Fibroblast of skin of left biceps (primary cell): ENCODE measurements at regions not wholly inside any gene's neighbourhood (a gene's known extent, or its start where the extent isn't known, plus 50 kb on each side); places are given as distances from the start of the nearest gene placed in this dataset.
"Not testable (repeated sequence)": the region's sequence is repeated elsewhere in the genome, so short reads cannot be mapped to it uniquely, and the experiment has no call there.

Experiments
- DNase-seq, 2 experiments: peaks; one replicate each; pipeline ENCODE4 v3.0.0-alpha.2; 2013; ENCODE audit warnings: low read depth in 2 of 2

DNA sequence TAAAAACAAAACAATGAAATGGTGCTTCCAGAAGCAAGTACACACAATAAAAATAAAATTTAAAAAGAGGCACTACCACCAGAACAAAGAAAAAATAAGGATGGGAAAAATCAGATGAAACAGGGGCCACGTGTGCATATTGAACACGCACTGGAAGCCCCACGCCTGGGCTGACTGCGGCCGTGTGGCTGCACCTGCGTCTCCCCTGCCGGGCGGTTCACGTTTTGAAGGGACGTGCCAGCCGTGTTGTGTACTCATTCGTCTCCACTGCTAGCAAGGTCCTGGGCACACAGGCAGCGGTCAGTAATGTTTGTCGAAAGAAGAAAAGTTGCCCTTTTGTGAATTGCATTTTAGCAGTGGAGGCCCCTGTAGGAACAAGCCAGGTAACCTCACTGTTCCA, 255.9 kb upstream of the RNF32 start:
- DNase-seq = no peak

DNA sequence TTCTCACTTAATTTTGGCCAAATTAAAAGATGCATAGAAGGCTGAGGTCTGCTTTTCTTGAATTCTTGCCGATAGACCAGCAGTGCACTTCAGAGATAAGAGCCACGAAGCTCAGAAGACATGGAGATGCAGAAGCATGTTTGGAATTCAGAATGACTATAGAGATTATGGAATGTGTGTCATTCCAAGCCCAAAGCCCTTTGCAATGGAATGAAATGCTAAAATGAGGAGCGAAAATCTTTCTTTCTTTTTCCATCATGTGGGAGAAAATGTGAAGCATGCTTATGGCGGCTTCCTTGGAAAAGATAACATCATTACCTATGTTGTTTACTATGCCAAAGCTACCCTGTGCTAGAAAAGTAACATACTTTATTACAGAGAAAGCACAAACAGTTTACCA, 257.0 kb upstream of the RNF32 start:
- no peak for DNase-seq

DNA sequence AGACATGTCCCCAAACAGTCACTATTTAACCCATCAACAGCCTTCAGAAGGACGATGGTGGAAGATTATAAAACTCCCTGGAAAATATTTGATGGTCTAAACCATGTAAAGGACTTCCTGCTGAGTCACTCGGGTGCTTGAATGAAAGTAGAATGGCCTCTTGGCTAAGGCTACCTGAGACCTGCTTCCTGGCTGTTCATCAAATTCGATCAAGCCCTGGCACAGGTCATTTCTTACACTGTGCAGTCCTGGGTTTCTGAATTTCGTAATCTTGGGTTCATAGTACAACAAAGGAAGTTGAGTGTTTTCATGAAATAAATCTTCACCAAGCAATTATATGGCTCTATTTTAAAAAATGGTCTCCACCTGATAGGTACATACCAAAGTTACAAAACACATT, 260.3 kb upstream of the RNF32 start:
- DNase-seq = no peak

DNA sequence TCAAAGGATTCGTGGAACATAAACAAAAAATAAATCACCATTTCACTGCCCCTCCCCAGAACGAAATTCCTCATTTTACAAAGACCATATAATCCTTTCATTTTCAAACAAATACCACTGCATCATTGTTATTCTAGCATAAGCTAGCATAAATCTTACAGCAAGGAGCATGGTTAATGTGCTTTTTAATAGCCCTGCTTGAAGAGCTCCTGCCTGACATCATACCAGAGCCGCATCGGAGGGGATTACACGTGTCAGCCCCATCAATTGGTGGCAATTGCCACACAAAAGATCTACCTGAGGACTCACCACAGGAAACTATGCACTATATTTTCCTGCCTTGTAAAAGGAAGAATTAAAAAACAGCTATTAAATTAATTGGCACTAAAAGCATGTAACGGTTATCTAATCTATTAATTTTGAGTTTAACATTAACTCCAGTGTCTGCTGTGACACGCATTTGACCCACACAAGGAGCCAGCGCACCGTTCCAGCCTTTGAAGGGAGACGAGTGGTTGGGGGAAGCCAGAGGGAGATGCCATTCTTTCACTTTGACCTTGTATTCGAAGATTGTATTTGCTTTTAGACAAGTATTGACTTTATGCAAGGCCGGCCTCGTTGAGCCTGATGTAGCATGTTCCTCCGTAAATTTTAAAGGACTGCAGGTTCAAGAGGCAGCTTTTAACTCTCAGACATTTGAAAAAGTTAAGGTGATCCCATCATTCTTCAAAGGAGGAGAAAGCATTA, 261.1 kb upstream of the RNF32 start:
- no peak for DNase-seq

DNA sequence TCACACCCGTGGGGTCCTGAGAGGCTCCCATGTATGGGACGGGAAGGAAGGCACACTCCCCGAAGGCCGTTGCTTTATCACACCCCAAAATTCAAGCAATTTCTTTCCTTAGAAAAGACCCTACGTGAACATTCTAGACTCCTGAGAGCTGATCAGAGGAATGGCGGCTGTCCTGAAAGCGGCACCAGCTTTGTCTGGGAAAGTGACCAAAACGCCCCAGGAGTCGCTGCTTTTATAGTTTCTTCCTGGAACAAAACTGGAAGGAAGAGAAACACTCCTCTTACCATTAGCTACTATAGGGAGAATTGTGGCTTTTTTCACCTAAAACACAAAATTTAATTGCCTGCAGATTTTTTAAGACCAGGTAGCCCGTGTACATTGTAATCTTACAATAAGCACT, 261.8 kb upstream of the RNF32 start:
- no peak for DNase-seq

DNA sequence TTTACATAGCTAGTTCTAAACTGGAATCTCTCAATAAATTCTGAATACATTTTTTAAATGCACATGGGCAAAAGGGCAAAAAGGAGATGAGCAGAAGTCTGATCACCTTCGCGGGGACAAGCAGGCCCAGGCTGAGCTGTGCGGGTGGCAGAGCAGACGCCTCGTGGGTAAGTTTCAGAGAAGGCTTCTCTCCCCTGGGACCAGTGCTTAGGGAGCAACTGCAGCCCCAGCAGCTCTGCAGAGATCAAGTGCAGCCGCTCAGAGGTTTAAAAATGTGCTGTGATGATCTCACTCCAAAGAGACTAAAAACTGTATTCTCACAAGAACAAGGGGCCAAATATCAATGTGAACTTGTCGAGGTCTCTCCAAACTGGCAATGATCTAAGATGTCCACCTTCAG, 264.3 kb upstream of the RNF32 start:
- no peak for DNase-seq

DNA sequence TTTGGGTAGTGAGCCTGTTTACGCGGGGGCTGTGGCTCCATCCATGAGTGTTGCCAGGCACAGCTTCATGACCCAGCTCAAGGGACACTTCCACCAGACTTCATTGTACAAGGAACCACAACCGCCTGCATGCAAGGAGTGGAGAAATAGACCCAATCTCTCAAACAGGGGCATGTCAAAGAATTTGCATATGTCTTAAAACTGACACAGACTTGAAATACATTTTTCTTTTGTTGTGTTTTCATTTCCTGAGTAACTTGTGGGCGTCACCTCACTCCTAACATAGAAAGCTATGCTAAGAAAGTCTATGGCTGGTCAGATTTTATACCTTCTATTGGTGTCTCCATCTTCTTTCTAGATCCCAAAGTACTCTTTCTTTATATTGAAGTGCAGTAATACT, 266.2 kb upstream of the RNF32 start:
- DNase-seq = no peak

DNA sequence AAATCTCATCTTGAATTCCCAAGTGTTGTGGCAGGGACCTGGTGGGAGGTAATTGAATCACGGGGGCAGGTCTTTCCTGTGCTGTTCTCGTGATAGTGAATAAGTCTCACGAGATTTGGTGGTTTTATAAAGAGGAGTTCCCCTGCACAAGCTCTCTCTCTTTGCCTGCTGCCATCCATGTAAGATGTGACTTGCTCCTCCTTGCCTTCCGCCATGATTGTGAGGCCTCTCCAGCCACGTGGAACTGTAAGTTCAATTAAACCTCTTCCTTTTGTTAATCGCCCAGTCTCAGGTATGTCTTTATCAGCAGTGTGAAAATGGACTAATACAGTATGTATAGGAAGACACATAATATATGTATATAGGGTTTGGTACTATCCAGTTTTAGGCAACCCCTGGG, 270.6 kb upstream of the RNF32 start:
- DNase-seq = not testable (repeated sequence)

DNA sequence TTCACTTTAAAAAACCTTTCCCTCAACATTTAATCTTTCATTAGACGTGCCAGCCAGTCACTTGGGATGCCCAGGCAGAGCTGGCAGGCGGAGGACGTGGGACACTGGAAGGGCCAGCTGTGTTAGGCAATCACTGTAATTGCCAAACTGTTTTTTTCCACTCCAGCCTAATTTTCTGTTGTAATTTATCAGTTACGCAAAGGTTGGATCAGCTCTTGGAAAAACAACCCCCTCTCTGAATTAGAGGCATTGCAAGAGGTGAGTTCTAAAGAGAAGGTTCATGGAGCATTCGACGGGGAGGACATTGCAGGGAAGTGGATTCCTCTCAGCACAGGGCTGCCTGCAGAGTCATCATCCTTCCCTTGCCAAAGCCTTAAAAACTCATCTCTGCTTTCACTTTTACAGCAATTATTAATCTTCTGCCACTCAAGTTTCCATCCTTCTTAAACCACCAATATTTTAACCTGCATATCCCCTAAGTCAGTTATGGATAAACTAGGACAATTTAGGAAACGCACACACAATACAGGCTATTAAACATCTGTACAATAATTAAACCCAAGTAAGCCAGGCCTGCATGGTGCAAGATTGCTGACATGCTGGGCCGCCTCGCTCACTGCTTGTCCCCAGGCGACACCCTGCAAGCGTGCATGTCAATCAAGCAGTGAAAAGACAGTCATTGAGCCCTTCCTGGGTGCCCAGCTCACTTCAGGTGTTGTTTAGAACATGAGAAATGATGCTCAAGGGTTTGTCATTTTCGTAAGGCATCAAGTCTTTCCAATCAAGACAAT, 272.3 kb upstream of the RNF32 start:
- no peak for DNase-seq

DNA sequence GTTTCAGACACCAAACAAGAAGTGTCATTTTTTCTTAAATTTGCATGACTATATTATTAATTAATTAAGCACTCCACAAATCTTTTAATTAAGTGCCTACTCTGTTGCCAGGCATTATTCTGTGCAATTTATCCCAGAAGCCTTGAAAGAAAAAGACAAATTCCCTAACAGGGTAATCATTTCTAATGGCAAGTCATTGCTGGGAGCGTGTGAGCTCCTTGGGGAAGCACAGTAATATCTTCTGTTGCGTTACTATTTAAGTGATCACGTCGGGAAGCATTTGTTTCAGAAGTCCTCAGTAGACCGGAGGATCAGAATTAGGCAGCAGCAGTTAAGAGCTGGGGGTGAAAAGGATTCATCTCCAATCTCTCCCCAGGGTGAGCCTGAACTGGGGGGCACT, 276.8 kb upstream of the RNF32 start:
- DNase-seq = no peak

DNA sequence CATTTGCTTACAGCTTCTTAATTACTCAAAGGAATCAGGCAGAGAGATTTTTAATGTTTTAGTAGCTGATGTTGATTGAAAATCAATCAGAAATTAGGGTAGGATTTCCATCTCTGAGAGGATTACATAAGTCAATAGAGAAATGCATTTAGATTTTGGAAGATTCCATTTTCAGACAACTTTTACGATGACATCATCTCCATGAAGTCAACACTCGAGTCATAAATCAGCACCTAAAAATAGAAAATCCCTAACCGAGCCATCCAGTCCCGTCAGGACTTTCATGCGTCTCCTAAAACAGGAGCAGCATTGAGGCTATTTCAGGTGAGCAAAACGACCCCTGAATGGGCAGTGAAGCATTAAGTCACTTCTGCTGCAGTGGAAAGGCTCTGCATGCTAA, 279.7 kb upstream of the RNF32 start:
- no peak for DNase-seq

DNA sequence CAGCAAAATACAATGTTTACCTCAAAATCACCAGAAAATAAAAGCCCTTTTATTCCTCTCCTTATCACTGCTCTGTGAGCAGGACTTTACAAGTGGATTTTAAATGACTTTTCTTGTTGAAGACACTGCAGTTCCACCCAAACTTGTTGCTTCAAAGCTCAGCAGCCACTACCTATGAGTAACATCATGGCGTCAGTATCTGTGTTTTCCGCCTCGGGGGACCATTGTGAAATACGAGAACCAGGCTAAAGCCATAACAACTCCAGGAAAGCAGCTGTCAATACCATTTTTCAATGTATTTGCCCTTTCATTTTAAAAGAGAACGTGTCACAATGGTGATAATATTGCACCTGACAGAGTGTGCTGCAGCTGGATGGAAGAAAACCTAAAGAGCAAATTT, 284.0 kb upstream of the RNF32 start:
- DNase-seq = no peak

DNA sequence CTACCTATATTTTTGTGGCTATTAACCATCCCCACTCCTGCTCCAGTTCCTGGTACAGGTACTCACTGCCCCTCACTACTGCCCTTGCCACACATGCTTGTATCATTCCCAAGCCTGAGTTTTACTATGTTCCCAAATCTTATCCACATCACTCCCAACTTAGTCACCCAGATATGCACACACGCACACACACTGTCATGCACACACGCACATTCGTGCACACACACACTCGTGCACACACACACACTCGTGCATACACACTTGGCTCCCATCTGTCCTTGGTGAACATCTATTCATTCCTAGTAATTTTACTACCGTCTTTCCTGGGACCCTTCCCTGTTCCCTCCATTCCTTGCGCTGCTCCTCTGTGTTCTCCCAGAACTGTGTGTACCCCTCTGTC, 287.2 kb upstream of the RNF32 start:
- no peak for DNase-seq

DNA sequence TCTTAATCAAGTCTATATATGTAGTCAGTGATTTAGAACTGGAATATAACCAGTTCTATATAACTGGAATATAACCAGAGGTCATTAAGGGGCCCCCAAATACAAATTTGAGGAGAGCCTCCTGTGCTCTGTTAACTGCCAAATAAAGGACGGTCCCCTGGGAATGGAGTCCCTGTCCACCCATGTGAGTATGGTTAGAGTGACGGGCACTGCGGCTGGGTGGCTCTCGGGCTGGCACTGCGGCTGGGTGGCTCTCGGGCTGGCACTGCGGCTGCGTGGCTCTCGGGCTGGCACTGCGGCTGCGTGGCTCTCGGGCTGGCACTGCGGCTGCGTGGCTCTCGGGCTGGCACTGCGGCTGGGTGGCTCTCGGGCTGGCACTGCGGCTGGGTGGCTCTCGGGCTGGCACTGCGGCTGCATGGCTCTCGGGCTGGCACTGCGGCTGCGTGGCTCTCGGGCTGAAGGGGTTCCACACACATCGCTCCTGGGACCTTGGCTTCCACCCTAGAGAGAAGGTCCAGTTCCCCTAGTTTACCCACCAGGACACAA, 292.8 kb upstream of the RNF32 start:
- DNase-seq = not testable (repeated sequence)

DNA sequence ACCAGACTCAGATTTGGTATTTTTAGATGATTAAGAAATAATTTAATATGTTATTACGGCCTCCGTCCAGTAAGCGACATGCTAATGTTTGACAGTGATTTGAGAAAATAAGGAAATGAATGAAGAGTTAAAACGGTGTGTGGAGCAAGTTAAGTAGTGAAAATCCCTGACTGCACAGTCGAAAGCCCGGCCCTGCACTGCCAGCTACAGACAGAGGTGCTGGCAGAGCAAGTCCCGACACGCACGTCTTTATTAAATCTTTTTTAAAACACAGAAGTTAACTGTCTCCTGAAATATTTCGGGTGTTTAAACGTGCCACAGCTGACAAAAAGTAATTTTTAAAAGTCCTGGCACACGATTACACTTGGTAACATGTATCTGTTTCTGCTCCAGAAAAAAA, 293.4 kb upstream of the RNF32 start:
- no peak for DNase-seq

DNA sequence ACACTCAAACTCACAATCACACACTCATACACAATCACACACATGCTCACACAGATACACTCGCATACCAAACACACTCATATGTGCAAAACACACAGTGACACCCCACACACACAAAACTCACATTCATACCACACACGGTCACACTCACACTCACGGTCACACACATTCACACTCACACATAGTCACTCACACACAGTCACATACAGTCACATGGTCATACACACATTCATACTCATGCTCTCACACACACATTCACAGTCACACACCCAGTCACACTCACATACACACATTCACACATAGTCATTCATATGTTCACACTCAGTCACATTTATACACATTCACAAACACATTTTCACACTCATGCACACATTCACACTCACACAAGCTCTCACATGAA, 296.0 kb upstream of the RNF32 start:
- DNase-seq = no peak

DNA sequence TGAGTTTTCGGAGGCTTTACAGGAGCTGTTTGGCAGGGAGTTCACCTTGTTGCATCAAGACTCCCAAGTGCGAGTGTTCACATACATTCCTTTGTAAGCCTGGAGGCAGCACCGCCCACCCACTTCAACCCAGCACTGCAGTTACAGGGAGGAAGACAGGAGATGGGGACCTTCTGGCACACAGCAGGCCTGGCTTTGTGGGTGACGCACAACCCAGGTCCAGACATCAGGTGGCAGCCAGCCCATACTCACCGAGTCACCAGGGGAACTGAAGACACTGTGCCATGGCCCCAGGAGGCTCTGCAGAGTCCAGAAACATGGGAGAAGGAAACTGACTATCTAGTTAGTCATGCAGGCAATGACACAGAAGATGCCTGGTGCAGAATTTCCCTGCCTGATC, 305.9 kb upstream of the RNF32 start:
- DNase-seq = no peak

DNA sequence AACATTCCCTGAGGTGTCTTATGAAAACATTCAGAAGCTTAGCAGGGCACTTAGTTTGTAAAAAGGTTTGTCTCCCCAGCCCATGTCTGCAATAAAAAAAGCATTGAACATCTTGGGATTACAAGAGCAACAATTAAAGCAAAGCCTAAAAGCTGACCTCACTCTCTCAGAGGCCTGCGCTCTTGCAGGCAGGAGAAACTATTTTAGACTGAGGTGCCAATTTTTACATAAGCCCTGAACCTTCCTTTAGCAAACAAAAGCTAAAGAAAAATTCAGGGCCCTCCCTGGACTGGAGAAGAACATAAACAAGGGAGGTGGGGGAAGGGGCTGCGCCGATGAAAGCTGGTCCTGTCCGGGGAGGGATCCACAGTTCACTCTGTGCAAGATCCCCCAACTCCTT, 312.7 kb upstream of the RNF32 start:
- no peak for DNase-seq

DNA sequence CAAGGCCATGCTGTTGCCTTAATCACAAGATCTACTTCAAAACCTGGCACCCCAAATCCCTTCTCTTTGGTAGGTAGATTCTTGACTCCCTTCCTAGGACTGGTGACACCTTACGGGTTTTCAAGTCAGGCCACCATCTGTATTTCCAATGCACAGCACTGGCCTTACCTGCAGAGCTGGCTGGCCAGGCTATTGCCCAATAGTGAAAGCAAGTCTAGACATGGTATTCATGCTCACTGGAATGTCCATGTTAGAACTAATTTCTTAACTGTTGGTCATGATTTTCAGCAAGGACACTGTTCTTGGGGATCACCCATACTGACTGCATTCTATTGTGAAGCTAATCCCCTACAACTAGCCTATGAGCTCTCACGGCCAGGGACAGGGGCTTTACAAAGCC, 313.1 kb upstream of the RNF32 start:
- no peak for DNase-seq

DNA sequence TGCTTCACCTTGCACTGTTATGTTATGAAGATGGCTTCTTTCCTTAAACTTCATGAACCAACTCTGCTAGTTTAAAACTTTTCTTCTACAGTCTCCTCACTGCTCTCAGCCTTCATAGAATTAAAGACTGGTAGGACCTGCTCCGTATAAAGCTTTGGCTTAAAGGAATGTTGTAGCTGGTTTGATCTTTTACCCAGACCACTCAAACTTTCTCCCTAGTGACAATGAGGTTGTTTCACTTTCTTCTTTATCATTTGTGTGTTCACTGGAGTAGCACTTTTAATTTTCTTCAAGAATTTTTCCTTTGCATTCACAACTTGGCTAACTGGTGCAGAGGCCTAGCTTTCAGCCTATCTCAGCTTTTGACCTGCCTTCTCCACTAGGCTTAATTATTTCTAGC, 316.4 kb upstream of the RNF32 start:
- DNase-seq = no peak

DNA sequence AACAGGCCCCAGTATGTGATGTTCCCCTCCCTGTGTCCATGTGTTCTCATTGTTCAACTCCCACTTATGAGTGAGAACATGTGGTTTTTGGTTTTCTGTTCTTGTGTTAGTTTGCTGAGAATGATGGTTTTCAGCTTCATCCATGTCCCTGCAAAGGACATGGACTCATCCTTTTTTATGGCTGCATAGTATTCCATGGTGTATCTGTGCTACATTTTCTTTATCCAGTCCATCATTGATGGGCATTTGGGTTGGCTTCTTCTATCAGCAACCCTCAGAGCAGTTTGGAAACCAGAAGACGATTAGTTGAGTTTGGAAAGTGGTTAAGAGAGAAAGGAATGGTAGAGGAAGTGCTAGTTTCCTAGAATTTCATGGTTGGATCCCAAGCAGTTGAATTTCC, 319.1 kb upstream of the RNF32 start:
- DNase-seq = not testable (repeated sequence)

DNA sequence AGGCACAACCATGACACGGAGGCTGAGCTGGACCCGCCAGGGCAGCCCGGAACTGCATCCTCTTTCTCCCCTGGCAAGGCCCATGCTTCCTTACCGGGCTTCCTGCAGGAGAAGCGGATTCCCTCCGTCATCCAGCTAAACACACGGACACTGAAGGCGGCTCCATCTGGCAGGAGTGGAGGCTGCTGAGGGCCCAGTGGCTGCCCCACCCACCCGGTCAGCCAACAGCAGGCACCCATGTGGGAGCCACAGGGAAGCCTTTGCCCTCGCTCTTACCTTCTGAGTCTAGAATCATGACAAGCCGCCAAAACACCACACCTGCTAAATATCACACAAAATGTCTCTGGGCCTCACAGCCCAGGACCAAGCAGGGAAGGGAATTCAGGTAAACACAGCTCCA, 321.6 kb upstream of the RNF32 start:
- no peak for DNase-seq

DNA sequence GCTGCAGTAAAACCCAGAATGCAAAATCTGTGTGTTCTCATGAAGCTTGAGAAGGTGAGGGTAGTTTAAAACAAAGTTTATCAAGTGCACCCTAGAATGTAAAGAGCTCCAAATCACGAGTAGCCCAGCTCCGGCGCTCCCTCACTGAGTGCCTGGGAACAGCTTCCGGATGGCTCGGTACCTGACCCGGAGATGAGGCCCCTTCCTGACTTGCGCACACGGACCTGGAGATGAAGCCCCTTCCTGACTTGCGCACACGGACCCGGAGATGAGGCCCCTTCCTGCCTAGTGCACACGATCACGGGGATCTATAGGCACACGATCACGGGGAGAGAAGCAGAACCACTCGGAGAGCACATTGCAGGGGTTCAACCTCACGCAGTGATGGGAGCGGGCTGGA, 322.1 kb upstream of the RNF32 start:
- no peak for DNase-seq
